ENCODE measurements at regions not wholly inside any gene's neighbourhood (a gene's known extent, or its start where the extent isn't known, plus 50 kb on each side); places are given as distances from the start of the nearest gene placed in this dataset.

DNA sequence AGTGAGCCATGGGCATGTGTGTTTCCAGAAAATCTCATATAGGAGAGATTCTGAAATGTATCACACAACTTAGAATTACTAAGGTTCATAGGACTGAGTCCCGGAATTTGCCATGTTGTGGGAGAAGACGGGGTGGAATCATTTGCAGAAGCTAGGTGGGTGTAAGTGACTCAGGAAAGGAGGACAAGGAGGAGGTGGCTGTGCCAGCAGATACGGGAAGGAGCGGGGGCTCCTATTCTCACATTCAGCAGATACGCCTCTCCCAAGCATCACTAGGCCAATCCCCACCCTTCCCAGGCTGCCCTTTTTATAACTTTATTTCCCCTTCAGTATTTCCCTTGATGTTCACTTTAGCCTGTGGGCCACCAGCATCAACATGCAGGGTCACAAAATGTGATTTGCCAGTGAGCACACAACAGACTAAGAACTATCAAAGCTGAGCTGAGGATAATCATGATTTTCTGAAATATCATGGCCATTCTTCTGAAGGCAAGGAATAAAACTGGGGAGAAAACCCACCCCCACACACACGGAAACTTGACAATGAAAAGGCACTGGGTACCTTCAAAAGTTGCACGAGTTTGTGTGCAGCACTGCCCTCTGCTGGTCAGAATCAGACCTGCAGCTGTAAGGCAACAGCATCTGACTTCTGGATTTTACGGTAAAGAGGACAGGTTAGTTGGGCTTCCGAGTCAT is 133.2 kb downstream of the MTX3 start:
- Mint-ChIP-seq H3K9me3 (ENCODE audit: low read depth) (no peaks in the 10 kb centered on the region), H3K27ac (no peak overlapping the region), H3K4me1 (peaks cover 3% of the 10 kb centered on the region), H3K27me3 (peaks cover 38% of the 10 kb centered on the region), H3K4me3 (no peak overlapping the region), H3K36me3 (no peaks in the 10 kb centered on the region)
- ATAC-seq: peak; percentile 66
- CTCF ChIA-PET: interaction anchor here (0.7 to 2.8 kb wide), 21 partner anchors 9 to 837 kb away, joined by 3 to 14 read pairs (median 4); partner anchors contain the start of gene HOMER1
- peak; percentile 84 for DNase-seq

- CTCF ChIA-PET: interaction anchor here (1.8 to 2.8 kb wide), 4 partner anchors 22 to 227 kb away, joined by 5 to 13 read pairs (median 9); no protein-coding TSS in a partner anchor
- H3K4me1 Mint-ChIP-seq: peaks cover 3% of the 10 kb centered on the region
- H3K4me3 Mint-ChIP-seq: no peak overlapping the region
- H3K27me3 Mint-ChIP-seq: peaks cover 37% of the 10 kb centered on the region
- H3K36me3 Mint-ChIP-seq: no peaks in the 10 kb centered on the region
- H3K27ac Mint-ChIP-seq: no peak overlapping the region
- H3K9me3 Mint-ChIP-seq (ENCODE audit: low read depth): no peaks in the 10 kb centered on the region
- ATAC-seq (no peak), DNase-seq (no peak)
Observed at GRCh38 chr5:79856456-79857055, 134.5 kb downstream of the MTX3 start.

DNA sequence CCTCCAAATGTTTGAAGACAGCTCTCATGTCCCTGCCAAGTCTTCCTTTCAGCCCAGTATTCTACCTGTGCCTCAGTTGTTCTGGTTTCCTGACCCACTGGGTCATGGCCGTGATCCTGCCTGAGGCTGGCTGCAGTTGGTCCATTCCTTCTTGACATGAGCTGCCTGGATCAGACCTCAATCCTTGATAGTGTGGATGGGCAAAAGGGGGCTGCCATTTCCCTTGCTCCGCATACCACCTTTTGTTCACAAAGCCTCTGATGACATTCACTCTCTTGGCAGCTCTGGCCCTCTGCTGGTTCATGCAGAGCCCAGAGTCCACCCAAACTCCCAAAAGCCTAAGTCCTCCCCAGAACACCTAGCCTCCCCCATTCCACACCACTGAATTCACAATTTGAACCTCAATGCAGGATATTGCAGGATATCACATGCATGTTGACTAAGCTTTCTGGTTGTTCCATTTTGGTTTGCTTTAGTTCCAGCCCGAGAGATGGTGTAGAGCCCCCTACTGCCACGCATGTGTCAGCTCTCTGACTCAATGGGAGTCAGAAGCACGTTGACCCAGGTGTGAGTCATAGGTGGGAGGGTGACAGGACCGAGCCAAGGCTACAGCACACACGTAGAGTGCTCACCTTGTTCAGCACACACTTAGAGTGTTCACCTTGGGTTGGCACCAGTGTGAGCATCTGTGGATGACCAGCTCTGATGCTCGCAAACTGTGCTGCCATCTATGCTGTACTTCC is 137.2 kb downstream of the MTX3 start:
- Mint-ChIP-seq H3K27ac (no peak overlapping the region), H3K4me3 (no peak overlapping the region), H3K36me3 (no peaks in the 10 kb centered on the region), H3K4me1 (peaks cover 4% of the 10 kb centered on the region), H3K27me3 (peaks cover 27% of the 10 kb centered on the region), H3K9me3 (ENCODE audit: low read depth) (no peaks in the 10 kb centered on the region)
- peak; percentile 45 for DNase-seq
- CTCF ChIA-PET: interaction anchor here (1.3 kb wide), 1 partner anchor 55 kb away, joined by 3 read pairs; no protein-coding TSS in a partner anchor
- no peak for ATAC-seq

- H3K4me3 Mint-ChIP-seq: no peak overlapping the region
- peaks cover 24% of the 10 kb centered on the region for H3K27me3 Mint-ChIP-seq
- H3K27ac Mint-ChIP-seq: no peak overlapping the region
- ATAC-seq (no peak), DNase-seq (peak; percentile 11)
- H3K4me1 Mint-ChIP-seq: peaks cover 10% of the 10 kb centered on the region
- H3K9me3 Mint-ChIP-seq (ENCODE audit: low read depth): no peaks in the 10 kb centered on the region
- no peaks in the 10 kb centered on the region for H3K36me3 Mint-ChIP-seq
- CTCF ChIA-PET: interaction anchor here (1.3 kb wide), 1 partner anchor 56 kb away, joined by 3 read pairs; no protein-coding TSS in a partner anchor
Observed at GRCh38 chr5:79853028-79853427, 138.0 kb downstream of the MTX3 start.

GRCh38 chr5:79851391-79851863 is 139.6 kb downstream of the MTX3 start:
- no peaks in the 10 kb centered on the region for H3K9me3 Mint-ChIP-seq (ENCODE audit: low read depth)
- peak; percentile 15 for DNase-seq
- ATAC-seq: no peak
- peaks cover 20% of the 10 kb centered on the region for H3K4me1 Mint-ChIP-seq
- H3K27ac Mint-ChIP-seq: no peak overlapping the region
- H3K4me3 Mint-ChIP-seq: no peak overlapping the region
- no peaks in the 10 kb centered on the region for H3K36me3 Mint-ChIP-seq
- H3K27me3 Mint-ChIP-seq: peaks cover 29% of the 10 kb centered on the region
- CTCF ChIA-PET: no interaction called here

DNA sequence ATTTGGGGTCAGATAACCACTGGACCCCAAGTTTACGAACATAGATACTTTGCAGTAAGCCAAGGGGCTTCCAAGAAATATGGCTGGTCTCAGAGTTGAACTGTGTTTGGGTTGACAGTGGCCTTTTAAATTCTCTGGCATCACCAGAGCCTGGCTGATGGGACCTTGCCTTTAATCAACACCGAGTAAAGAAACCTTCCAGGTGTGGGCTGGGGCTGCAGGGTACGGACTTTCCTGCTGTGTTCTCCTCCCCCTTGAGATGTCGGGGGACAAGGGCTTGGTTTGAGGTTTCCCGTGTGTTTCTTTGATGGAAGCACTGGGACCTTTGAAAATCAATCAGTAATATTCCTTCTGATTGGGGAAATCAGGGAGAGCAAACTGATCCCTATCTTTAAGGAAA is 140.1 kb downstream of the MTX3 start:
- H3K4me3 Mint-ChIP-seq: no peak overlapping the region
- DNase-seq (peak; percentile 31), ATAC-seq (no peak)
- no peak overlapping the region for H3K27ac Mint-ChIP-seq
- H3K9me3 Mint-ChIP-seq (ENCODE audit: low read depth): no peaks in the 10 kb centered on the region
- H3K27me3 Mint-ChIP-seq: peaks cover 29% of the 10 kb centered on the region
- H3K4me1 Mint-ChIP-seq: peaks cover 25% of the 10 kb centered on the region
- CTCF ChIA-PET: no interaction called here
- H3K36me3 Mint-ChIP-seq: no peaks in the 10 kb centered on the region

- Mint-ChIP-seq H3K9me3 (ENCODE audit: low read depth) (no peaks in the 10 kb centered on the region), H3K36me3 (no peaks in the 10 kb centered on the region), H3K4me3 (no peak overlapping the region), H3K4me1 (peaks cover 30% of the 10 kb centered on the region), H3K27ac (no peak overlapping the region), H3K27me3 (peaks cover 29% of the 10 kb centered on the region)
- DNase-seq: peak; percentile 11
- CTCF ChIA-PET: no interaction called here
- ATAC-seq: no peak
Observed at GRCh38 chr5:79850316-79850822, 140.7 kb downstream of the MTX3 start.

DNA sequence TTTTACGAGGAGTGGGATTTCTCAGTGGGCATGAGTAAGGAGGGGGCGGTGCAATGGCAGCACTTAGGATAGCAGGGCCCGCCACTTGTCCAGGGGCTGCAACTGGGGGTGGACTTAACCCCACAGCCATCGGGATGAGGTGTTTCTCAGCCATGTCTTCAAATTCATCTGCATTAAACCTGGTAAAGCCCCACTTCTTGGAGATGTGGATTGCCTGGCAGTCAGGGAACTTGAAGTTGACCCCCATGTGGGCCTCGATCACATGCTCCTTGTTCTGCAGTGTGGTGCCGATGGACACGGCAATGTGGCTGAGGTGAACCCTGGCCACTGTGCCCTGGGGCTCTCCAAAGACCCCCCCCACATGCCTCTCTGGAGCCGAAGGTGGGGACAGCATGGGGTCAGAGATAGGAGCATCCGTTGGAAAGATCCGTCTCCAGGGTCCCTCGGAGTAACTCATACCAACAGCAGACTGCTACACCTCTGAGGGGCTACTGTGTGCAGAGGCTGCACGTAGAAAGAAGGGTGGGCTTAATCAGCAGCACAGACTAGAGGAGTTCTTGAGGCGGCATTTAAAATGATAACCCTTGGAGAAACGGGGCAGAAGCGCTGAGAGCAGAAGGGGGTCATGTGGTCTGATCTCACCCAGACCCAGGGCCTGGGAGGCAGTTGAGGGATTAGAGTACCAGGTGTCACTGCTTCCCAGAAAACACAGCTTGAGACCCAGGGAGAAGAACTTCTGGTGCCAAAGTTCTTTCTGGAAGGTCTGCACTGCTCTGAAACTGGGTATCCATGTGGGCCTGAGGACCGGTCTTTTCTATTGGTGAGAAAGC is 141.4 kb downstream of the MTX3 start:
- peaks cover 29% of the 10 kb centered on the region for H3K27me3 Mint-ChIP-seq
- H3K36me3 Mint-ChIP-seq: no peaks in the 10 kb centered on the region
- H3K9me3 Mint-ChIP-seq (ENCODE audit: low read depth): no peaks in the 10 kb centered on the region
- peak; percentile 31 for DNase-seq
- ATAC-seq: no peak
- peaks cover 37% of the 10 kb centered on the region for H3K4me1 Mint-ChIP-seq
- H3K4me3 Mint-ChIP-seq: no peak overlapping the region
- CTCF ChIA-PET: interaction anchor here (1.4 kb wide), 1 partner anchor 8 kb away, joined by 6 read pairs; no protein-coding TSS in a partner anchor
- H3K27ac Mint-ChIP-seq: no peak overlapping the region

All from activated CD8-positive, alpha-beta memory T cell treated with anti-CD3 and anti-CD28 coated beads, Interleukin-2, amount 10 ng/mL, durations not matched to agents 7 days and 5 days (primary cell).